ENCODE measurements at regions not wholly inside any gene's neighbourhood (a gene's known extent, or its start where the extent isn't known, plus 50 kb on each side); places are given as distances from the start of the nearest gene placed in this dataset.

DNA sequence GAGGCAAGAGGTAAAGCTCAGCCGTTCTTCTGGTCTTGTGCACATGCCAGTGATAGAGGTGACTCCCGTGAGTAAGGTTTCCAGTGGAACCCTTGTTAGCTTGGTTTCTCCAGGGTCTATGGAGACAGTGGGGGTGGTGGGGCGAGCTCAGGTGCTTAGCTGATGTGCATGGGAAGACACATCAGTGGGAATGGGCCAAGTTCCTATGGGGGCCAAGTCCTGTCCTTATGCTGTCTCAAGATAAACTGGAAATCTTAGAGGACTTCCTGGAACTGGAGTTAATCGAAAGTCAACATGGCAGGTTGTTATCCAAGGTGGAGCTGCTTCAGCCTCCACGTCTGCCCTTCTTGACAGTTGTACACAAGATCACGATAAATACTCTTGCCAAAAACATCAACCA, 130.1 kb upstream of the TMEM18 start:
- TF ChIP-seq POLR2A (IDR thresholded peaks at IDR 0.05), result no peak
- TF ChIP-seq, protein P1, sequence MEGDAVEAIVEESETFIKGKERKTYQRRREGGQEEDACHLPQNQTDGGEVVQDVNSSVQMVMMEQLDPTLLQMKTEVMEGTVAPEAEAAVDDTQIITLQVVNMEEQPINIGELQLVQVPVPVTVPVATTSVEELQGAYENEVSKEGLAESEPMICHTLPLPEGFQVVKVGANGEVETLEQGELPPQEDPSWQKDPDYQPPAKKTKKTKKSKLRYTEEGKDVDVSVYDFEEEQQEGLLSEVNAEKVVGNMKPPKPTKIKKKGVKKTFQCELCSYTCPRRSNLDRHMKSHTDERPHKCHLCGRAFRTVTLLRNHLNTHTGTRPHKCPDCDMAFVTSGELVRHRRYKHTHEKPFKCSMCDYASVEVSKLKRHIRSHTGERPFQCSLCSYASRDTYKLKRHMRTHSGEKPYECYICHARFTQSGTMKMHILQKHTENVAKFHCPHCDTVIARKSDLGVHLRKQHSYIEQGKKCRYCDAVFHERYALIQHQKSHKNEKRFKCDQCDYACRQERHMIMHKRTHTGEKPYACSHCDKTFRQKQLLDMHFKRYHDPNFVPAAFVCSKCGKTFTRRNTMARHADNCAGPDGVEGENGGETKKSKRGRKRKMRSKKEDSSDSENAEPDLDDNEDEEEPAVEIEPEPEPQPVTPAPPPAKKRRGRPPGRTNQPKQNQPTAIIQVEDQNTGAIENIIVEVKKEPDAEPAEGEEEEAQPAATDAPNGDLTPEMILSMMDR (IDR thresholded peaks at IDR 0.05), result no peak
